ENCODE measurements at regions not wholly inside any gene's neighbourhood (a gene's known extent, or its start where the extent isn't known, plus 50 kb on each side); places are given as distances from the start of the nearest gene placed in this dataset.

GRCh38 chr9:16060436-16061129, 507.7 kb downstream of the CCDC171 start:
- intact Hi-C loops (cut with micrococcal nuclease) = no loop called here
- BruUV-seq (replicated peaks) = no TSS peak
- peaks cover 0 to 9% of the 10 kb centered on the region in 2 experiments; a peak in 1 of 4 replicates for H3K4me1 ChIP-seq (ENCODE audit: control insufficient read depth in 1 of 2, insufficient read depth in 2 of 2, low read length in 2 of 2)
- H4K20me1 ChIP-seq (ENCODE audit: insufficient read depth) = no peaks in the 10 kb centered on the region
- no peaks in the 10 kb centered on the region for H3K27me3 ChIP-seq (ENCODE audit: insufficient read depth, low read length)
- H3K4me2 ChIP-seq (ENCODE audit: low read length) = no peak overlapping the region
- ChIA-PET CTCF (no interaction called here), RAD21 (ENCODE audit: low non-redundant PET in 1 of 2, low total read pairs in 2 of 2, uncharacterized antibody in 2 of 2, unreplicated experiment in 2 of 2) (no interaction called here), POLR2A (no interaction called here)
- no peak overlapping the region for H3K27ac ChIP-seq (ENCODE audit: low read depth, low read length)
- no peak for DNase-seq (ENCODE audit: low read depth, low spot score)
- H3K36me3 ChIP-seq (ENCODE audit: control insufficient read depth in 1 of 2, insufficient read depth in 2 of 2, low read length in 2 of 2) = no peaks in the 10 kb centered on the region
- no peaks in the 10 kb centered on the region for H3K9me3 ChIP-seq (ENCODE audit: control insufficient read depth in 1 of 2, insufficient read depth in 1 of 2, low read depth in 1 of 2, low read length in 2 of 2)
- no peaks in the 10 kb centered on the region for H3K79me2 ChIP-seq (ENCODE audit: insufficient read depth, low read length)
- TF ChIP-seq EZH2phosphoT487 (IDR thresholded peaks at IDR 0.05; ENCODE audit: borderline replicate concordance) = no peak
- TF ChIP-seq MAX (IDR thresholded peaks at IDR 0.05) = no peak
- no peak for TF ChIP-seq RAD21 (IDR thresholded peaks at IDR 0.05; ENCODE audit: low read depth)
- TF ChIP-seq SRF (IDR thresholded peaks at IDR 0.05; ENCODE audit: low read depth) = no peak
- no peak for TF ChIP-seq POLR2AphosphoS5 (IDR thresholded peaks at IDR 0.05; ENCODE audit: low read depth, low read length)
- no peak for TF ChIP-seq EZH2 (IDR thresholded peaks at IDR 0.05)
- no peak for TF ChIP-seq SIN3A (IDR thresholded peaks at IDR 0.05; ENCODE audit: low read depth)
- TF ChIP-seq, protein P1, sequence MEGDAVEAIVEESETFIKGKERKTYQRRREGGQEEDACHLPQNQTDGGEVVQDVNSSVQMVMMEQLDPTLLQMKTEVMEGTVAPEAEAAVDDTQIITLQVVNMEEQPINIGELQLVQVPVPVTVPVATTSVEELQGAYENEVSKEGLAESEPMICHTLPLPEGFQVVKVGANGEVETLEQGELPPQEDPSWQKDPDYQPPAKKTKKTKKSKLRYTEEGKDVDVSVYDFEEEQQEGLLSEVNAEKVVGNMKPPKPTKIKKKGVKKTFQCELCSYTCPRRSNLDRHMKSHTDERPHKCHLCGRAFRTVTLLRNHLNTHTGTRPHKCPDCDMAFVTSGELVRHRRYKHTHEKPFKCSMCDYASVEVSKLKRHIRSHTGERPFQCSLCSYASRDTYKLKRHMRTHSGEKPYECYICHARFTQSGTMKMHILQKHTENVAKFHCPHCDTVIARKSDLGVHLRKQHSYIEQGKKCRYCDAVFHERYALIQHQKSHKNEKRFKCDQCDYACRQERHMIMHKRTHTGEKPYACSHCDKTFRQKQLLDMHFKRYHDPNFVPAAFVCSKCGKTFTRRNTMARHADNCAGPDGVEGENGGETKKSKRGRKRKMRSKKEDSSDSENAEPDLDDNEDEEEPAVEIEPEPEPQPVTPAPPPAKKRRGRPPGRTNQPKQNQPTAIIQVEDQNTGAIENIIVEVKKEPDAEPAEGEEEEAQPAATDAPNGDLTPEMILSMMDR (IDR thresholded peaks at IDR 0.05 in 2 of 3, conservative IDR thresholded peaks at IDR 0.05 in 1 of 3; ENCODE audit: borderline replicate concordance in 1 of 3, insufficient read depth in 1 of 3, low read depth in 2 of 3, low read length in 2 of 3) = no peak
- no peak for TF ChIP-seq ZFX (IDR thresholded peaks at IDR 0.05)
- no peak for TF ChIP-seq CBX3 (IDR thresholded peaks at IDR 0.05; ENCODE audit: low read depth)
- no peak for TF ChIP-seq CEBPB (IDR thresholded peaks at IDR 0.05; ENCODE audit: low read depth)
- no peak for TF ChIP-seq FOSL1 (IDR thresholded peaks at IDR 0.05; ENCODE audit: low read depth)
- TF ChIP-seq ZNF274 (IDR thresholded peaks at IDR 0.05; ENCODE audit: low read depth, low read length) = no peak
- no peak for TF ChIP-seq ZBTB33 (IDR thresholded peaks at IDR 0.05; ENCODE audit: extremely low read depth, insufficient replicate concordance, low read length)
- no peak for TF ChIP-seq YY1 (IDR thresholded peaks at IDR 0.05; ENCODE audit: extremely low read depth, insufficient replicate concordance, low read depth, low read length)
- TF ChIP-seq, protein P2, sequence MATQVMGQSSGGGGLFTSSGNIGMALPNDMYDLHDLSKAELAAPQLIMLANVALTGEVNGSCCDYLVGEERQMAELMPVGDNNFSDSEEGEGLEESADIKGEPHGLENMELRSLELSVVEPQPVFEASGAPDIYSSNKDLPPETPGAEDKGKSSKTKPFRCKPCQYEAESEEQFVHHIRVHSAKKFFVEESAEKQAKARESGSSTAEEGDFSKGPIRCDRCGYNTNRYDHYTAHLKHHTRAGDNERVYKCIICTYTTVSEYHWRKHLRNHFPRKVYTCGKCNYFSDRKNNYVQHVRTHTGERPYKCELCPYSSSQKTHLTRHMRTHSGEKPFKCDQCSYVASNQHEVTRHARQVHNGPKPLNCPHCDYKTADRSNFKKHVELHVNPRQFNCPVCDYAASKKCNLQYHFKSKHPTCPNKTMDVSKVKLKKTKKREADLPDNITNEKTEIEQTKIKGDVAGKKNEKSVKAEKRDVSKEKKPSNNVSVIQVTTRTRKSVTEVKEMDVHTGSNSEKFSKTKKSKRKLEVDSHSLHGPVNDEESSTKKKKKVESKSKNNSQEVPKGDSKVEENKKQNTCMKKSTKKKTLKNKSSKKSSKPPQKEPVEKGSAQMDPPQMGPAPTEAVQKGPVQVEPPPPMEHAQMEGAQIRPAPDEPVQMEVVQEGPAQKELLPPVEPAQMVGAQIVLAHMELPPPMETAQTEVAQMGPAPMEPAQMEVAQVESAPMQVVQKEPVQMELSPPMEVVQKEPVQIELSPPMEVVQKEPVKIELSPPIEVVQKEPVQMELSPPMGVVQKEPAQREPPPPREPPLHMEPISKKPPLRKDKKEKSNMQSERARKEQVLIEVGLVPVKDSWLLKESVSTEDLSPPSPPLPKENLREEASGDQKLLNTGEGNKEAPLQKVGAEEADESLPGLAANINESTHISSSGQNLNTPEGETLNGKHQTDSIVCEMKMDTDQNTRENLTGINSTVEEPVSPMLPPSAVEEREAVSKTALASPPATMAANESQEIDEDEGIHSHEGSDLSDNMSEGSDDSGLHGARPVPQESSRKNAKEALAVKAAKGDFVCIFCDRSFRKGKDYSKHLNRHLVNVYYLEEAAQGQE (IDR thresholded peaks at IDR 0.05; ENCODE audit: low read depth) = no peak
- TF ChIP-seq JUND (IDR thresholded peaks at IDR 0.05) = no peak
- TF ChIP-seq POLR2A (IDR thresholded peaks at IDR 0.05; ENCODE audit: borderline replicate concordance, extremely low read depth, insufficient read depth, insufficient read length) = no peak
- no peak for TF ChIP-seq ELF1 (IDR thresholded peaks at IDR 0.05; ENCODE audit: borderline replicate concordance, low read depth)
- no peak for TF ChIP-seq SP1 (IDR thresholded peaks at IDR 0.05; ENCODE audit: low read depth)
- H2AFZ ChIP-seq (ENCODE audit: low read depth, low read length, poor library complexity, severe bottlenecking) = no peak overlapping the region
- no peak overlapping the region for H3K4me3 ChIP-seq (replicated peaks in 1 of 2; ENCODE audit: low read depth in 1 of 2, low read length in 2 of 2)
- no peak for ATAC-seq
- H3K9ac ChIP-seq (ENCODE audit: low read length) = no peak overlapping the region
- no peaks in the 10 kb centered on the region for H3K9me2 ChIP-seq (ENCODE audit: insufficient read depth)
